ENCODE measurements at regions not wholly inside any gene's neighbourhood (a gene's known extent, or its start where the extent isn't known, plus 50 kb on each side); places are given as distances from the start of the nearest gene placed in this dataset.

- TF ChIP-seq, protein P1, sequence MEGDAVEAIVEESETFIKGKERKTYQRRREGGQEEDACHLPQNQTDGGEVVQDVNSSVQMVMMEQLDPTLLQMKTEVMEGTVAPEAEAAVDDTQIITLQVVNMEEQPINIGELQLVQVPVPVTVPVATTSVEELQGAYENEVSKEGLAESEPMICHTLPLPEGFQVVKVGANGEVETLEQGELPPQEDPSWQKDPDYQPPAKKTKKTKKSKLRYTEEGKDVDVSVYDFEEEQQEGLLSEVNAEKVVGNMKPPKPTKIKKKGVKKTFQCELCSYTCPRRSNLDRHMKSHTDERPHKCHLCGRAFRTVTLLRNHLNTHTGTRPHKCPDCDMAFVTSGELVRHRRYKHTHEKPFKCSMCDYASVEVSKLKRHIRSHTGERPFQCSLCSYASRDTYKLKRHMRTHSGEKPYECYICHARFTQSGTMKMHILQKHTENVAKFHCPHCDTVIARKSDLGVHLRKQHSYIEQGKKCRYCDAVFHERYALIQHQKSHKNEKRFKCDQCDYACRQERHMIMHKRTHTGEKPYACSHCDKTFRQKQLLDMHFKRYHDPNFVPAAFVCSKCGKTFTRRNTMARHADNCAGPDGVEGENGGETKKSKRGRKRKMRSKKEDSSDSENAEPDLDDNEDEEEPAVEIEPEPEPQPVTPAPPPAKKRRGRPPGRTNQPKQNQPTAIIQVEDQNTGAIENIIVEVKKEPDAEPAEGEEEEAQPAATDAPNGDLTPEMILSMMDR (IDR thresholded peaks at IDR 0.05): no peak
- TF ChIP-seq POLR2AphosphoS5 (IDR thresholded peaks at IDR 0.05) (no peak), POLR2A (IDR thresholded peaks at IDR 0.05) (no peak), EP300 (IDR thresholded peaks at IDR 0.05; ENCODE audit: low read depth) (no peak)
Observed at GRCh38 chr17:411421-412120, 59.0 kb upstream of the RPH3AL start.

Measured in transverse colon (tissue), 4 donors.